MM.1S (cell line): ENCODE measurements at regions not wholly inside any gene's neighbourhood (a gene's known extent, or its start where the extent isn't known, plus 50 kb on each side); places are given as distances from the start of the nearest gene placed in this dataset.

Experiments
- DNase-seq: peaks from one replicate; pipeline ENCODE4 v3.0.0-alpha.2; 2015
- H2AFZ ChIP-seq: fragments of 300-600 bp; sonication (generic); 2 replicates; pipeline ENCODE4 v1.6.0; 2016; ENCODE audit warnings: antibody characterized with exemption, low read length
- H3F3A ChIP-seq: fragments of 300-600 bp; sonication (generic); 2 replicates; pipeline ENCODE4 v1.6.1; 2016; ENCODE audit warnings: mild to moderate bottlenecking, antibody characterized with exemption, low read length, moderate library complexity, mixed read lengths; ENCODE audit not compliant: insufficient read depth
- H3K27ac ChIP-seq: fragments of 300-600 bp; sonication (generic); 2 replicates; pipeline ENCODE4 v1.5.1; 2016; ENCODE audit warnings: mild to moderate bottlenecking, low read length
- H3K27me3 ChIP-seq: fragments of 300-600 bp; sonication (generic); replicated peaks from 2 replicates; pipeline ENCODE4 v1.6.0; 2016; ENCODE audit warnings: low read length; ENCODE audit not compliant: insufficient read depth
- H3K36me3 ChIP-seq: fragments of 300-600 bp; sonication (generic); replicated peaks from 2 replicates; pipeline ENCODE4 v1.6.1; 2016; ENCODE audit warnings: mild to moderate bottlenecking, low read length, mixed read lengths; ENCODE audit not compliant: insufficient read depth
- H3K4me1 ChIP-seq: fragments of 300-600 bp; sonication (generic); 2 replicates; pipeline ENCODE4 v1.6.1; 2016; ENCODE audit warnings: low read length, mixed read lengths
- H3K4me2 ChIP-seq: fragments of 300-600 bp; sonication (generic); 2 replicates; pipeline ENCODE4 v1.6.0; 2016; ENCODE audit warnings: low read depth, low read length
- H3K4me3 ChIP-seq: fragments of 300-600 bp; sonication (generic); 2 replicates; pipeline ENCODE4 v1.5.1; 2016; ENCODE audit warnings: low read length, mixed read lengths
- H3K79me2 ChIP-seq: fragments of 300-600 bp; sonication (generic); 2 replicates; pipeline ENCODE4 v1.6.1; 2016; ENCODE audit warnings: mixed run types, low read length, mixed read lengths
- H3K9ac ChIP-seq: fragments of 300-600 bp; sonication (generic); 2 replicates; pipeline ENCODE4 v1.6.1; 2016; ENCODE audit warnings: low read length, mixed read lengths
- H3K9me2 ChIP-seq: fragments of 300-600 bp; sonication (generic); replicated peaks from 2 replicates; pipeline ENCODE4 v1.6.1; 2016; ENCODE audit warnings: mild to moderate bottlenecking, low read length, mixed read lengths; ENCODE audit not compliant: insufficient read depth
- H3K9me3 ChIP-seq: fragments of 300-600 bp; sonication (generic); replicated peaks from 2 replicates; pipeline ENCODE4 v1.6.1; 2016; ENCODE audit warnings: mild to moderate bottlenecking, low read length, mixed read lengths; ENCODE audit not compliant: insufficient read depth
- H4K20me1 ChIP-seq: fragments of 300-600 bp; sonication (generic); 2 replicates; pipeline ENCODE4 v1.6.1; 2016; ENCODE audit warnings: mild to moderate bottlenecking, low read length, moderate library complexity, mixed read lengths; ENCODE audit not compliant: insufficient read depth
- CTCF ChIP-seq: fragments of 300-600 bp; sonication (generic); IDR thresholded peaks from 2 replicates; pipeline ENCODE4 v1.5.1; 2016; ENCODE audit warnings: antibody characterized with exemption, low read length, mixed read lengths
- EZH2 ChIP-seq: fragments of 300-600 bp; sonication (generic); optimal IDR thresholded peaks from 2 replicates; pipeline ENCODE3; 2017; ENCODE audit warnings: low read depth, mild to moderate bottlenecking, antibody characterized with exemption, low read length, mixed read lengths
- EZH2phosphoT487 ChIP-seq: fragments of 300-600 bp; sonication (generic); IDR thresholded peaks from 2 replicates; pipeline ENCODE4 v1.6.1; 2018; ENCODE audit warnings: antibody characterized with exemption, low read length

GRCh38 chr5:164573397-164573796, 1068.0 kb downstream of the MAT2B start:
- TF ChIP-seq EZH2phosphoT487: no peak
- no peak for TF ChIP-seq CTCF
- no peak for TF ChIP-seq EZH2
- Histone ChIP-seq H3K4me3 (no peak overlapping the region), H3K9me3 (no peaks in the 10 kb centered on the region), H3K36me3 (no peaks in the 10 kb centered on the region), H3K9me2 (no peaks in the 10 kb centered on the region), H3K27me3 (no peaks in the 10 kb centered on the region), H4K20me1 (no peaks in the 10 kb centered on the region), H3K9ac (no peak overlapping the region), H3F3A (no peaks in the 10 kb centered on the region), H3K4me2 (no peak overlapping the region), H3K4me1 (no peaks in the 10 kb centered on the region), H2AFZ (0 out of 2 replicates have a peak overlapping the region, but pooled peaks have one; percentile 11), H3K27ac (no peak overlapping the region), H3K79me2 (no peaks in the 10 kb centered on the region)
- DNase-seq: no peak

GRCh38 chr5:164577201-164577600, 1071.8 kb downstream of the MAT2B start:
- H3K4me1 ChIP-seq: no peaks in the 10 kb centered on the region
- H3K9ac ChIP-seq: no peak overlapping the region
- no peaks in the 10 kb centered on the region for H3F3A ChIP-seq
- H3K27me3 ChIP-seq: no peaks in the 10 kb centered on the region
- no peak overlapping the region for H2AFZ ChIP-seq
- H3K4me2 ChIP-seq: no peak overlapping the region
- DNase-seq: no peak
- H3K4me3 ChIP-seq: no peak overlapping the region
- no peaks in the 10 kb centered on the region for H3K36me3 ChIP-seq
- no peaks in the 10 kb centered on the region for H3K79me2 ChIP-seq
- H3K27ac ChIP-seq: no peak overlapping the region
- no peaks in the 10 kb centered on the region for H3K9me3 ChIP-seq
- no peaks in the 10 kb centered on the region for H4K20me1 ChIP-seq
- TF ChIP-seq EZH2phosphoT487 (no peak), CTCF (no peak), EZH2 (no peak)
- no peaks in the 10 kb centered on the region for H3K9me2 ChIP-seq

GRCh38 chr5:164577742-164578141, 1072.3 kb downstream of the MAT2B start:
- no peaks in the 10 kb centered on the region for H3K36me3 ChIP-seq
- H3K4me1 ChIP-seq: no peaks in the 10 kb centered on the region
- no peak overlapping the region for H3K27ac ChIP-seq
- no peaks in the 10 kb centered on the region for H3F3A ChIP-seq
- no peak for DNase-seq
- no peak overlapping the region for H3K4me3 ChIP-seq
- H3K79me2 ChIP-seq: no peaks in the 10 kb centered on the region
- H4K20me1 ChIP-seq: no peaks in the 10 kb centered on the region
- H3K9me3 ChIP-seq: no peaks in the 10 kb centered on the region
- H3K9ac ChIP-seq: no peak overlapping the region
- H3K4me2 ChIP-seq: no peak overlapping the region
- no peaks in the 10 kb centered on the region for H3K27me3 ChIP-seq
- no peak overlapping the region for H2AFZ ChIP-seq
- TF ChIP-seq CTCF (no peak), EZH2 (no peak), EZH2phosphoT487 (no peak)
- no peaks in the 10 kb centered on the region for H3K9me2 ChIP-seq
